HepG2 (cell line): ENCODE measurements at regions not wholly inside any gene's neighbourhood (a gene's known extent, or its start where the extent isn't known, plus 50 kb on each side); places are given as distances from the start of the nearest gene placed in this dataset.

Experiments used
- ATAC-seq: fragments of 200-7000 bp; cut with Tn5 transposase; 3 replicates; pipeline ENCODE4 v1.9.1; 2020; ENCODE audit warnings: mild to moderate bottlenecking, moderate library complexity
- BruUV-seq: library from RNA; stranded (reverse); fragments of 400-500 nt; replicated peaks from 2 replicates; lab custom pipeline; 2021; lab: Mats Ljungman, UMichigan
- CTCF ChIA-PET: fragments of 300-600 bp; formaldehyde crosslinking; extraction: SDS; loops from one replicate; lab custom pipeline; 2021; ENCODE audit warnings: low total read pairs, inconsistent platforms, low intra/inter-chr PET ratio; lab: Yijun Ruan, JAX
- POLR2A ChIA-PET: fragments of 350-600 bp; sonication (Branson Sonifier 250); formaldehyde crosslinking; loops from one replicate; lab custom pipeline; 2020; ENCODE audit warnings: antibody characterized with exemption, inconsistent platforms; lab: Yijun Ruan, JAX
- DNase-seq: peaks from one replicate; pipeline ENCODE4 v3.0.0-alpha.2; 2015; ENCODE audit warnings: low spot score
- FAIRE-seq: peaks from 3 replicates; lab custom pipeline; 2011; peaks lifted over from hg19 to GRCh38; lab: Jason Lieb, UNC
- H2AFZ ChIP-seq: one replicate; pipeline ENCODE4 v1.6.1; 2011; ENCODE audit warnings: low read length, inconsistent platforms
- H3K27ac ChIP-seq: fragments of 300-600 bp; 3 replicates; pipeline ENCODE4 v1.8.0; 2011; ENCODE audit warnings: mixed run types, mild to moderate bottlenecking, mixed read lengths, low read length, inconsistent platforms; ENCODE audit not compliant: insufficient read depth; ENCODE audit errors: extremely low read length
- H3K27me3 ChIP-seq, 2 experiments: fragments of 200-600 bp in 1 of 2; 2 replicates in 1 of 2; 3 replicates in 1 of 2; pipeline versions ENCODE4 v1.6.0 to v1.8.0; 2011; ENCODE audit warnings: low read length in 2 of 2, mild to moderate bottlenecking in 2 of 2, moderate library complexity in 2 of 2, inconsistent platforms in 1 of 2; ENCODE audit not compliant: insufficient read depth in 2 of 2, control insufficient read depth in 1 of 2
- H3K36me3 ChIP-seq, 2 experiments: fragments of 200-600 bp in 1 of 2; replicated peaks in 1 of 2; 2 replicates in 1 of 2; 3 replicates in 1 of 2; pipeline versions ENCODE4 v1.5.1 to v1.8.0; 2011; ENCODE audit warnings: low read length in 2 of 2, inconsistent platforms in 1 of 2; ENCODE audit not compliant: insufficient read depth in 2 of 2, control insufficient read depth in 1 of 2
- H3K4me1 ChIP-seq: 2 replicates; pipeline ENCODE4 v1.5.1; 2012; ENCODE audit warnings: low read length, inconsistent platforms; ENCODE audit not compliant: insufficient read depth
- H3K4me2 ChIP-seq: 2 replicates; pipeline ENCODE4 v1.6.0; 2011; ENCODE audit warnings: low read depth, low read length, inconsistent platforms
- H3K4me3 ChIP-seq, 3 experiments: fragments of 200-600 bp in 1 of 3; sonication (generic), shearing (Covaris generic) in 1 of 3; replicated peaks in 1 of 3; 2 replicates each; pipeline ENCODE4 v1.5.1; 2011 to 2016; ENCODE audit warnings: low read length in 3 of 3, inconsistent platforms in 2 of 3, low read depth in 2 of 3, mild to moderate bottlenecking in 2 of 3, control low read depth in 1 of 3, mixed read lengths in 1 of 3; ENCODE audit not compliant: insufficient read depth in 1 of 3
- H3K79me2 ChIP-seq: one replicate; pipeline ENCODE4 v1.6.1; 2011; ENCODE audit warnings: low read length, inconsistent platforms; ENCODE audit not compliant: insufficient read depth
- H3K9ac ChIP-seq: 2 replicates; pipeline ENCODE4 v1.6.0; 2011; ENCODE audit warnings: mild to moderate bottlenecking, low read depth, low read length, inconsistent platforms; ENCODE audit not compliant: insufficient read depth
- H3K9me3 ChIP-seq: 2 replicates; pipeline ENCODE4 v1.5.1; 2012; ENCODE audit warnings: mild to moderate bottlenecking, low read length
- H4K20me1 ChIP-seq: 2 replicates; pipeline ENCODE4 v1.6.0; 2011; ENCODE audit warnings: inconsistent platforms, mild to moderate bottlenecking, low read length, moderate library complexity; ENCODE audit not compliant: insufficient read depth
- ARNT2 ChIP-seq: sonication (generic); formaldehyde crosslinking; IDR thresholded peaks from 2 replicates; pipeline ENCODE4 v1.8.0; 2022; ENCODE audit warnings: mild to moderate bottlenecking, low read depth, missing genetic modification reagents, moderate library complexity
- ATM ChIP-seq: fragments of 450-650 bp; IDR thresholded peaks from 2 replicates; pipeline ENCODE4 v1.7.1; 2017; ENCODE audit warnings: mild to moderate bottlenecking, borderline replicate concordance
- GFI1 ChIP-seq: sonication (generic); formaldehyde crosslinking; IDR thresholded peaks from 2 replicates; pipeline ENCODE4 v1.5.0; 2020; ENCODE audit warnings: missing genetic modification reagents, mild to moderate bottlenecking, borderline replicate concordance
- HMG20B ChIP-seq: conservative IDR thresholded peaks from 2 replicates; pipeline ENCODE4 v1.6.1; 2016; ENCODE audit warnings: missing genetic modification reagents, missing compliant biosample characterization
- KAT7 ChIP-seq: IDR thresholded peaks from 2 replicates; pipeline ENCODE4 v1.6.1; 2018; ENCODE audit warnings: borderline replicate concordance, missing compliant biosample characterization
- NFRKB ChIP-seq: fragments of 450-650 bp; IDR thresholded peaks from 2 replicates; pipeline ENCODE4 v1.6.1; 2017
- PAWR ChIP-seq: sonication (generic); formaldehyde crosslinking; IDR thresholded peaks from 2 replicates; pipeline ENCODE4 v1.4.0; 2020; ENCODE audit warnings: missing genetic modification reagents, mild to moderate bottlenecking, borderline replicate concordance
- PPARG ChIP-seq: conservative IDR thresholded peaks from 2 replicates; pipeline ENCODE4 v1.6.1; 2016; ENCODE audit warnings: missing biosample characterization, missing genetic modification reagents
- TBL1XR1 ChIP-seq: fragments of 150-350 bp; IDR thresholded peaks from 2 replicates; pipeline ENCODE4 v1.6.1; 2014; ENCODE audit warnings: borderline replicate concordance, low read length; ENCODE audit not compliant: partially characterized antibody
- TBP ChIP-seq: sonication (generic); formaldehyde crosslinking; IDR thresholded peaks from 2 replicates; pipeline ENCODE4 v1.5.0; 2020; ENCODE audit warnings: missing genetic modification reagents
- ZFP62 ChIP-seq: sonication (generic); formaldehyde crosslinking; IDR thresholded peaks from 2 replicates; pipeline ENCODE4 v1.4.0; 2020; ENCODE audit warnings: missing genetic modification reagents
- ZKSCAN8 ChIP-seq: IDR thresholded peaks from 2 replicates; pipeline ENCODE4 v1.6.1; 2016; ENCODE audit warnings: borderline replicate concordance, missing genetic modification reagents, missing compliant biosample characterization
- ZMAT3 ChIP-seq: sonication (generic); formaldehyde crosslinking; conservative IDR thresholded peaks from 2 replicates; pipeline ENCODE4 v1.7.0; 2021; ENCODE audit warnings: missing genetic modification reagents
- ZNF230 ChIP-seq: sonication (generic); formaldehyde crosslinking; IDR thresholded peaks from 2 replicates; pipeline ENCODE4 v1.4.0; 2020; ENCODE audit warnings: mild to moderate bottlenecking, missing genetic modification reagents
- ZNF30 ChIP-seq: sonication (generic); formaldehyde crosslinking; IDR thresholded peaks from 2 replicates; pipeline ENCODE4 v1.5.0; 2020; ENCODE audit warnings: mild to moderate bottlenecking, missing genetic modification reagents
- ZNF550 ChIP-seq: sonication (generic); formaldehyde crosslinking; IDR thresholded peaks from 2 replicates; pipeline ENCODE4 v1.4.0; 2020; ENCODE audit warnings: mild to moderate bottlenecking, missing genetic modification reagents, borderline replicate concordance
- WGBS: methylation state at CpG from one replicate; pipeline ENCODE4 v1.1.6; 2017; ENCODE audit warnings: low lambda C conversion rate; 5-methylcytosine and 5-hydroxymethylcytosine counted together
- in situ Hi-C: cut with HindIII; loops from 2 replicates; pipeline ENCODE4 v1.10.0; 2017; ENCODE audit warnings: low pct_unique_long_range_greater_than_20kb; ENCODE audit not compliant: extremely low pct_ligation_motif_present
- intact Hi-C: fragments of 100-400 bp; cut with micrococcal nuclease; formaldehyde crosslinking; loops from one replicate; pipeline ENCODE4 v1.10.0; 2022; ENCODE audit not compliant: unreplicated experiment
- TF ChIP-seq, protein P1 (sequence below): sonication (generic); formaldehyde crosslinking; IDR thresholded peaks from 2 replicates; pipeline ENCODE4 v1.4.0; 2020; ENCODE audit warnings: missing genetic modification reagents, borderline replicate concordance
- TF ChIP-seq, protein P2 (sequence below): IDR thresholded peaks from 2 replicates; pipeline ENCODE4 v1.6.1; 2018; ENCODE audit warnings: missing genetic modification reagents

DNA sequence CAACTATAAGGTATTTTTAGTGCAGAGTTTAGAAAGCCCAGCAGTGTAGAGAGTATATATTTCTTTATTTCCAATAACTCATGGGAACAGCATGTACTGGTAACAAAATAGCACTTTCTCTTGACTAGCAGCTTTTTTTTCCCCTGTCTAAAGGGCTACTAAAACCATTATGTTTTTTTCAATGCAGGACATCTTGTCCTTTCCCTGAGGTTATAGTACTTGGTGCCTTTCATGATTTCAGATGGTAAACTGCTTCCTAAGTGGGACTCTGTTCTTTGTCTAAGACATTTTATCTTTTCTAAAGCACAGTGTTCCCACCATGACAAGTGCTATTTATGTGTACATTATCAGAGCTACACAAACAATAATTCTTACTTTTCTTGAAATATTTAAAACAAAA is 122.3 kb downstream of the SLC24A2 start:
- no peak overlapping the region for H3K4me3 ChIP-seq
- TF ChIP-seq, protein P1, sequence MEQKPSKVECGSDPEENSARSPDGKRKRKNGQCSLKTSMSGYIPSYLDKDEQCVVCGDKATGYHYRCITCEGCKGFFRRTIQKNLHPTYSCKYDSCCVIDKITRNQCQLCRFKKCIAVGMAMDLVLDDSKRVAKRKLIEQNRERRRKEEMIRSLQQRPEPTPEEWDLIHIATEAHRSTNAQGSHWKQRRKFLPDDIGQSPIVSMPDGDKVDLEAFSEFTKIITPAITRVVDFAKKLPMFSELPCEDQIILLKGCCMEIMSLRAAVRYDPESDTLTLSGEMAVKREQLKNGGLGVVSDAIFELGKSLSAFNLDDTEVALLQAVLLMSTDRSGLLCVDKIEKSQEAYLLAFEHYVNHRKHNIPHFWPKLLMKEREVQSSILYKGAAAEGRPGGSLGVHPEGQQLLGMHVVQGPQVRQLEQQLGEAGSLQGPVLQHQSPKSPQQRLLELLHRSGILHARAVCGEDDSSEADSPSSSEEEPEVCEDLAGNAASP (CRISPR knock-in tag): no peak
- TF ChIP-seq TBL1XR1 (no peak), ZFP62 (CRISPR knock-in tag) (no peak), NFRKB (no peak), PPARG (CRISPR knock-in tag) (no peak)
- in situ Hi-C loops: no loop called here
- H3K9ac ChIP-seq: no peak overlapping the region
- CTCF ChIA-PET: no interaction called here
- FAIRE-seq (no peak), ATAC-seq (no peak), DNase-seq (no peak)
- H3K4me2 ChIP-seq: no peak overlapping the region
- H3K36me3 ChIP-seq: no peaks in the 10 kb centered on the region
- H3K27me3 ChIP-seq: no peaks in the 10 kb centered on the region
- H4K20me1 ChIP-seq: no peaks in the 10 kb centered on the region
- no peaks in the 10 kb centered on the region for H3K9me3 ChIP-seq
- no peaks in the 10 kb centered on the region for H3K79me2 ChIP-seq
- intact Hi-C loops: no loop called here
- POLR2A ChIA-PET: no interaction called here
- H3K27ac ChIP-seq: no peak overlapping the region
- no peak overlapping the region for H2AFZ ChIP-seq
- no TSS peak for BruUV-seq
- no peaks in the 10 kb centered on the region for H3K4me1 ChIP-seq

DNA sequence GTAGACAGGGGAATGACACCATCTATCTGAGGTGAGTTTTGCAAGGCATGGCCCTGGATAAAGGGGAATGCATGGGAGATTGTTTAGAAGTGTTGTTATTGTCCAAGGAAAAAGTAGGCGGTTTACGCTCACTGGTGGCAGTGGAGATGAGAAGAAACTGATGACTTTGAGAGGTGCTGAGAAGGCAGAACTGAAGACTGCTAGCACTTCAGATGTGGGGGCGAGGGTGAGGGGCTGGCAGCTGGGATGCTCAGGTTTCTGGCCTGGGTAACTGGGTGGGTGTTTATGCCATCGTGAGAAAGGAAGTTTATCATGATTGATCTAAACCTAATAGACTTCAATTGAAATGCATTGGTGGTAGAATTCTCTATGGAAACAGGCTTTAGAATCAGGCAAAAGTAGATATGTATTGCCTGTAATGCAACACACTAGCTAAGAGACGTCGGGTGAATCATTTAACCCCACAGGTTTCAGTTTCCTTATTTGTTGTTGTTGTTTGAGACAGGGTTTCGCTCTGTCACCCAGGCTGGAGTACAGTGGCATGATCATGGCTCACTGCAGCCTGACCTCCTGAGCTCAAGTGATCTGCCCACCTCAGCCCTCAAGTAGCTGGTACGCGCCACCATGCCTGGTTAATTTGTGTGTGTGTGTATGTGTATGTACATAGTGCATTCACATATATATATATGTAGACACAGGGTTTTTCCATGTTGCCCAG is 123.5 kb downstream of the SLC24A2 start:
- Histone ChIP-seq H3K4me3 (no peak overlapping the region), H3K9me3 (no peaks in the 10 kb centered on the region), H3K27ac (no peak overlapping the region), H3K9ac (no peak overlapping the region), H3K4me1 (no peaks in the 10 kb centered on the region), H4K20me1 (no peaks in the 10 kb centered on the region), H2AFZ (no peak overlapping the region), H3K27me3 (no peaks in the 10 kb centered on the region), H3K36me3 (no peaks in the 10 kb centered on the region), H3K79me2 (no peaks in the 10 kb centered on the region), H3K4me2 (no peak overlapping the region)
- ChIA-PET POLR2A (no interaction called here), CTCF (no interaction called here)
- 42% methylated on average over 9 of the region's 9 CpGs for WGBS
- no TSS peak for BruUV-seq
- in situ Hi-C loops (no loop called here), intact Hi-C loops (no loop called here)
- no peak for ATAC-seq
- FAIRE-seq: no peak
- no peak for DNase-seq
- no peak for TF ChIP-seq ZNF30 (CRISPR knock-in tag)
- no peak for TF ChIP-seq ZNF230 (CRISPR knock-in tag)
- TF ChIP-seq ZMAT3: no peak
- TF ChIP-seq GFI1 (CRISPR knock-in tag): no peak
- no peak for TF ChIP-seq ZNF550
- no peak for TF ChIP-seq HMG20B (CRISPR knock-in tag)
- no peak for TF ChIP-seq ZKSCAN8 (CRISPR knock-in tag)
- TF ChIP-seq TBP (CRISPR knock-in tag): no peak
- TF ChIP-seq PAWR (CRISPR knock-in tag): no peak
- no peak for TF ChIP-seq ARNT2
- TF ChIP-seq ATM: no peak
- TF ChIP-seq KAT7: no peak
- TF ChIP-seq, protein P2, sequence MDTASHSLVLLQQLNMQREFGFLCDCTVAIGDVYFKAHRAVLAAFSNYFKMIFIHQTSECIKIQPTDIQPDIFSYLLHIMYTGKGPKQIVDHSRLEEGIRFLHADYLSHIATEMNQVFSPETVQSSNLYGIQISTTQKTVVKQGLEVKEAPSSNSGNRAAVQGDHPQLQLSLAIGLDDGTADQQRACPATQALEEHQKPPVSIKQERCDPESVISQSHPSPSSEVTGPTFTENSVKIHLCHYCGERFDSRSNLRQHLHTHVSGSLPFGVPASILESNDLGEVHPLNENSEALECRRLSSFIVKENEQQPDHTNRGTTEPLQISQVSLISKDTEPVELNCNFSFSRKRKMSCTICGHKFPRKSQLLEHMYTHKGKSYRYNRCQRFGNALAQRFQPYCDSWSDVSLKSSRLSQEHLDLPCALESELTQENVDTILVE (CRISPR knock-in tag): no peak
